IPS-15b (cell line): ENCODE measurements at regions not wholly inside any gene's neighbourhood (a gene's known extent, or its start where the extent isn't known, plus 50 kb on each side); places are given as distances from the start of the nearest gene placed in this dataset.
"Not testable (repeated sequence)": the region's sequence is repeated elsewhere in the genome, so short reads cannot be mapped to it uniquely, and the experiment has no call there.

Source experiments
- H3K27me3 ChIP-seq: one replicate; pipeline ENCODE4 v1.6.1; 2013; ENCODE audit warnings: low read length; ENCODE audit not compliant: control insufficient read depth, insufficient read depth
- H3K36me3 ChIP-seq: one replicate; pipeline ENCODE4 v1.6.1; 2013; ENCODE audit warnings: low read length; ENCODE audit not compliant: control insufficient read depth, insufficient read depth
- H3K4me1 ChIP-seq: one replicate; pipeline ENCODE4 v1.6.1; 2013; ENCODE audit warnings: mild to moderate bottlenecking, low read length; ENCODE audit not compliant: control insufficient read depth, insufficient read depth
- H3K4me3 ChIP-seq: one replicate; pipeline ENCODE4 v1.5.1; 2013; ENCODE audit warnings: low read depth, low read length
- H3K9ac ChIP-seq: one replicate; pipeline ENCODE4 v1.6.1; 2013; ENCODE audit warnings: low read depth, mild to moderate bottlenecking, low read length
- H3K9me3 ChIP-seq: one replicate; pipeline ENCODE4 v1.6.1; 2013; ENCODE audit warnings: mild to moderate bottlenecking, low read length; ENCODE audit not compliant: control insufficient read depth, insufficient read depth

- Histone ChIP-seq H3K4me3 (no peak overlapping the region), H3K4me1 (peaks cover 2% of the 10 kb centered on the region), H3K27me3 (no peaks in the 10 kb centered on the region), H3K36me3 (no peaks in the 10 kb centered on the region), H3K9ac (no peak overlapping the region), H3K9me3 (no peaks in the 10 kb centered on the region)
These were observed 61.2 kb upstream of the ABLIM1 start for GRCh38 chr10:114719311-114719710.

- H3K36me3 ChIP-seq, H3K27me3 ChIP-seq, H3K4me3 ChIP-seq, H3K4me1 ChIP-seq, H3K9me3 ChIP-seq, H3K9ac ChIP-seq: not testable (repeated sequence)
These were observed 61.9 kb upstream of the ABLIM1 start for GRCh38 chr10:114720023-114720422.

- Histone ChIP-seq H3K36me3 (no peaks in the 10 kb centered on the region), H3K4me1 (no peaks in the 10 kb centered on the region), H3K27me3 (no peaks in the 10 kb centered on the region), H3K4me3 (no peak overlapping the region), H3K9me3 (no peaks in the 10 kb centered on the region), H3K9ac (no peak overlapping the region)
These were observed 62.7 kb upstream of the ABLIM1 start for GRCh38 chr10:114720685-114721278.

- not testable (repeated sequence) for H3K9me3 ChIP-seq, H3K9ac ChIP-seq, H3K4me3 ChIP-seq, H3K36me3 ChIP-seq, H3K27me3 ChIP-seq, H3K4me1 ChIP-seq
These were observed 64.1 kb upstream of the ABLIM1 start for GRCh38 chr10:114722136-114722535.

- no peak overlapping the region for H3K9ac ChIP-seq
- H3K27me3 ChIP-seq: no peaks in the 10 kb centered on the region
- H3K9me3 ChIP-seq: no peaks in the 10 kb centered on the region
- no peaks in the 10 kb centered on the region for H3K36me3 ChIP-seq
- no peak overlapping the region for H3K4me3 ChIP-seq
- no peaks in the 10 kb centered on the region for H3K4me1 ChIP-seq
These were observed 65.3 kb upstream of the ABLIM1 start for GRCh38 chr10:114723361-114723760.

GRCh38 chr10:114723991-114724715, 66.1 kb upstream of the ABLIM1 start:
- Histone ChIP-seq H3K9me3 (no peaks in the 10 kb centered on the region), H3K4me3 (no peak overlapping the region), H3K4me1 (no peaks in the 10 kb centered on the region), H3K27me3 (no peaks in the 10 kb centered on the region), H3K9ac (no peak overlapping the region), H3K36me3 (no peaks in the 10 kb centered on the region)

GRCh38 chr10:114724716-114725106, 66.6 kb upstream of the ABLIM1 start:
- Histone ChIP-seq H3K36me3 (no peaks in the 10 kb centered on the region), H3K27me3 (no peaks in the 10 kb centered on the region), H3K4me3 (no peak overlapping the region), H3K4me1 (no peaks in the 10 kb centered on the region), H3K9ac (no peak overlapping the region), H3K9me3 (no peaks in the 10 kb centered on the region)

GRCh38 chr10:114726820-114727271, 68.8 kb upstream of the ABLIM1 start:
- Histone ChIP-seq H3K4me1 (no peaks in the 10 kb centered on the region), H3K27me3 (no peaks in the 10 kb centered on the region), H3K9ac (no peak overlapping the region), H3K36me3 (no peaks in the 10 kb centered on the region), H3K9me3 (no peaks in the 10 kb centered on the region), H3K4me3 (no peak overlapping the region)

- no peaks in the 10 kb centered on the region for H3K36me3 ChIP-seq
- H3K27me3 ChIP-seq: no peaks in the 10 kb centered on the region
- no peak overlapping the region for H3K4me3 ChIP-seq
- no peaks in the 10 kb centered on the region for H3K9me3 ChIP-seq
- no peak overlapping the region for H3K9ac ChIP-seq
- no peaks in the 10 kb centered on the region for H3K4me1 ChIP-seq
These were observed 70.2 kb upstream of the ABLIM1 start for GRCh38 chr10:114728325-114728724.

- Histone ChIP-seq H3K36me3 (no peaks in the 10 kb centered on the region), H3K9ac (no peak overlapping the region), H3K4me1 (no peaks in the 10 kb centered on the region), H3K9me3 (no peaks in the 10 kb centered on the region), H3K4me3 (no peak overlapping the region), H3K27me3 (no peaks in the 10 kb centered on the region)
These were observed 71.1 kb upstream of the ABLIM1 start for GRCh38 chr10:114729103-114729659.

GRCh38 chr10:114730291-114730690, 72.2 kb upstream of the ABLIM1 start:
- H3K36me3 ChIP-seq: no peaks in the 10 kb centered on the region
- no peaks in the 10 kb centered on the region for H3K27me3 ChIP-seq
- H3K9ac ChIP-seq: no peak overlapping the region
- no peak overlapping the region for H3K4me3 ChIP-seq
- H3K9me3 ChIP-seq: no peaks in the 10 kb centered on the region
- no peaks in the 10 kb centered on the region for H3K4me1 ChIP-seq

- no peak overlapping the region for H3K9ac ChIP-seq
- H3K4me1 ChIP-seq: no peaks in the 10 kb centered on the region
- H3K4me3 ChIP-seq: no peak overlapping the region
- H3K36me3 ChIP-seq: no peaks in the 10 kb centered on the region
- H3K27me3 ChIP-seq: no peaks in the 10 kb centered on the region
- no peaks in the 10 kb centered on the region for H3K9me3 ChIP-seq
These were observed 74.9 kb upstream of the ABLIM1 start for GRCh38 chr10:114732931-114733330.
